Stimulated activated CD4-positive, alpha-beta T cell treated with anti-CD3 and anti-CD28 coated beads, Interleukin-2, amount 100 ng/mL, for 4 hours (primary cell): ENCODE measurements at regions not wholly inside any gene's neighbourhood (a gene's known extent, or its start where the extent isn't known, plus 50 kb on each side); places are given as distances from the start of the nearest gene placed in this dataset.
"Not testable (repeated sequence)": the region's sequence is repeated elsewhere in the genome, so short reads cannot be mapped to it uniquely, and the experiment has no call there.

Experiments used
- DNase-seq: peaks from one replicate; pipeline ENCODE4 v3.0.0-alpha.2; 2020; ENCODE audit warnings: low read depth

DNA sequence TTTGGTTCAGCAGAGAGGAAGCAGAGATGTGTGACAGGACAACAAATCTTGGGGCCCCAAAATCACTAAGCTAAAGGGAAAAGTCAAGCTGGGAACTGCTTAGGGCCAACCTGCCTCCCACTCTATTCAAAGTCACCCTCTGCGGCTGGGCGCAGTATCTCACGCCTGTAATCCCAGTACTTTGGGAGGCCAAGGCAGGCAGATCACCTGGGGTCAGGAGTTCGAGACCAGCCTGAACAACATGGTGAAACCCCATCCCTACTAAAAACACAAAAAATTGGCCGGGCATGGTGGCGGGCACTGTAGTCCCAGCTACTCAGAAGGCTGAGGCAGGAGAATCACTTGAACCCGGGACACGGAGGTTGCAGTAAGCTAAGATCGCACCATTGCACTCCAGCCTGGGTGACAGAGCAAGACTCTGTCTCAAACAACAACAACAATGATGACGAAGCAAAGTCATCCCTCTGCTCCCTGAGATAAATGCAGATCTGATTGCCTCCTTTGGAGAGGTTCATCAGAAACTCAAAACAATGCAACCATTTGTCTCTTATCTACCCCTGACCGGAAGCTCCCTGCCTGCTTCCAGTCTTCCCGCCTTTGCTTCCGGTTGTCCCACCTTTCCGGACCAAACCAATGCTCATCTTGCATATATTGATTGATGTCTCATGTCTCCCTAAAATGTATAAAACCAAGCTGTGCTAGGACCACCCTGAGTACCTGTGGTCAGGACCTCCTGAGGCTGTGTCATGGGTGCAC, 136.4 kb upstream of the AFDN start:
- not testable (repeated sequence) for DNase-seq

DNA sequence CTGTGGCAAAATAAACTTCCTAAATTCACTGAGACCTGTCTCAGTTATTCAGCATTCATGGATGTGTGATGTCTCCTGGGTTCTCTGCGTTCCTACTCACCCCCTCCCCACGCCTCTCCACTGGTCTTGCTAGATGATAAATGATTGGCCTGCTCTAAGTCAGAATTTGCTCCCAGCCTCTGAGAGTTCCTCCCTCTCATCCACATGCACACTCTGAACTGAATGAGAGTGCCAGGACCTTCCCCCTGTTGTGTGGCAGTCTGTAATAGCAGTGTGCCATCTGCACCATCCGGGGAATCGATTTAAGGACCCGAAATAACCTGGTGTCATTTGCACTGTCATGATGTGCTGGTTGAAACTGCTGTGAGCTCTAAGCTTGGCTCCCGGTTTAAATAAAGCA, 135.8 kb upstream of the AFDN start:
- DNase-seq = no peak

DNA sequence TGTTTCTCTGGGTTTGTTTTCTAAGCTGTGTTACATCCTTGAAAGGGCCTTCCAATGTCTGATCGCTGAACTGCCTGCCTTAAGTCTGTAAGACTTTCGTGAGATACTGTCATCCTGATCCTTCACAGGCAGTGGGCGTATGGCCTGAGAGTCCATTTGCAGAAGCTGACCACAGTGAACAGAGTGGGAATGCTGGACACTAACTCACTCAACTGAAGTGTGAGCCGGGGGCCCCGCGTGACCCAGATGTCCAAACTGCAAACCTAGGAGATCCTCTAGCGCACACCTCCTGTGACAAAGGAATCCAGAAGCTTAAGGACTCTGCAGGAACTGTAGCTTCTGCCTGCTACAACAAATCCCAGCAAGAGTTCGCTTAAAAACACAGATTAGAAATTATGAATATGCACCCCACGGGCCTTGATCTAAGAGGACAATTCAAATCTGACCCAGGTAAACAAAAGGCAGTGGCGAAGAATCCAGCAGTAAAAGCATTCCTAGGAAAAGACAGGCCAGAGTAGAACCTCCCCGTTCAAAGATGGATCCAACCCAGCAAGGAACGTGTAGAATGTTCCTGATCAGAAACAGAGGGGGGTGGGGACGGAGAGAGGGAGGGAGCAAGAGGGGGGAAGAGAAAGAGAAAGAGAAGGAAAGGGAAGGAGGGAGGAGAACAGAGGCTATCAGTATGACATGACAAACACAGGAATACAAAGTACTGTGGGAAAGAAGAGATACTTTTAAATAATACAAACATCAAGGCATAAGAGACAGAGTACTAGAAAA, 135.0 kb upstream of the AFDN start:
- DNase-seq = no peak

DNA sequence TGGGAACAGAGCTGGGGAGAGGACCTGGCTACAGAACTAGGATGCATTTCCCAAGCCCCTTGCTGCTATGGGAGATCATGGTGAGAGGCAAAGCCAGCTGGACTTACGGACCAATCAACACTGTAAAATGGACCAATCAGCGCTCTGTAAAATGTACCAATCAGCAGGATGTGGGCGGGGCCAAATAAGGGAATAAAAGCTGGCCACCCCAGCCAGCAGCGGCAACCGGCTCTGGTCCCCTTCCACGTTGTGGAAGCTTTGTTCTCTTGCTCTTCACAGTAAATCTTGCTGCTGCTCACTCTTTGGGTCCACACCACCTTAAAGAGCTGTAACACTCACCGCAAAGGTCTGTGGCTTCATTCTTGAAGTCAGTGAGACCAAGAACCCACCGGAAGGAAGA, 133.2 kb upstream of the AFDN start:
- DNase-seq = not testable (repeated sequence)

DNA sequence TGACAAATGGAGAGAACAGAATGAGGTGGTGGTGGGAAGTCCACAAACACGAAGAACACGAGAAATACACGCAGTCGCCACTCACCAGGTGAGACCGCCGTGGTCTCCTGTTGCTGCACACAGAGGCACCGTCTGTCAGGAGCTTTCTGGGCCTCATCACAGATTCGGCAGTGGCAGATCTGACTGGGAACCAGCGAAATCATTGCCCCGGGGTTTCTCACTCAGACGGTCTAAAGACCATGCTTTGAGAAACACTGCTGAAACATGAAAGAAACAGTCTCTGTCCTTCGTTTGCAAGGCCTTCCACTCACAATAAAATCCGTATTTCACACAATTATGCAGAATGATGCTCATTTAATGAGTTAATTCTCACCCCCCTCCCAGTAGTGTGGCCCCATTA, 130.9 kb upstream of the AFDN start:
- no peak for DNase-seq

DNA sequence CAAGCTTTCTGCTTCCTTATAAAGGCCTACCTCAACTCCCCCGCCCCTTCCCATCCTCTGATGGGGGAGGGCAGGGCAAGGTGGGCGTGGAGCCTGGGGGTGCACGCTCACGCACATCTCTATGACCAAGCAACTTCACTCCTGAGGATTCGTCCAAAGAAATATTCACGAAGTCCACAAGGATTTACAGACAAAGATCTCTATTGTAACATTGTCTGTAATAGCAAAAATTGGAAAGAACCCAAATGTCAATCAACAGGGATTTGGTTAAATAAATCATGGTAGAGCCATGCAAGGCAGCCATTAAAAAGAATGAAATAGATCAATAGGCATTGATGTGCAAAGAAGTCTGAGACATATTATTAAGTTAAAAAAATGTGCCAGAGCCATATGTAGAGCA, 130.4 kb upstream of the AFDN start:
- DNase-seq = no peak

DNA sequence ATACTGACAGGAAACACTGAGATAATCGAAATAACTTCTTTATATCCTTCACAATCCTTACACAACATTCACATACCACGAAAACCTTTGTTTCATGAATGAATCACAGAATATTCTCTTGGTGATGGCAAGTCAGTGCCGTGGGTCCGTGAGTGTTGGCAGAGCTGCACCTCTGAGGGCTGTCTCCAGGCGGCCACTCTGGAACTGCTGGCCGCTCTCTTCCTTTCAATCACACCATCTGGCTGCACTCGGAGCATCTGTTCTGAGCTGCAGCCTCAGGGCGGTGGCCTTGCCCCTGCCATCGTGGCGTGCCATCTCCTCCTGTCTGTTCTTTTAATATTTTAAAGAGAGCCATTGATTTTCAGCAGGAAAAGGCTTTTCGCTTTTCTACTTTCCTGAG, 129.4 kb upstream of the AFDN start:
- DNase-seq = no peak

DNA sequence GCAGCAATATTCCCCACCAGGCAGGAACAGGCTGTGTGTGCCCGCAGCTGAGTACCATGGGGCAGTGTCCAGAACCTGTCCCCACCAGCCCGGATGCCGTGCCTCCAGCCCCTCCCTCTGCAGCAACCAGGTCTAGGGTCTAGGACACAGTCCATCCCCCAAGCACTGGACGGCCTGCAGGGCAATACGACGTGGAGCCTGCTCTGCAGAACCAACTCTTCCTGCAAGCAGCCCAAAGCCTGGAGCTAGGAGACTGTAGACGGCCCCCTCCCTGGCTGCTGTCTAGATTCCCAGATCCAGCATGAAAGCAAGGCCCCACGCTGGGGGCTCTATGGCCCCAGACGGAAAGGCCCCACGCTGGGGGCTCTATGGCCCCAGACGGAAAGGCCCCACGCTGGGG, 128.2 kb upstream of the AFDN start:
- DNase-seq = no peak

DNA sequence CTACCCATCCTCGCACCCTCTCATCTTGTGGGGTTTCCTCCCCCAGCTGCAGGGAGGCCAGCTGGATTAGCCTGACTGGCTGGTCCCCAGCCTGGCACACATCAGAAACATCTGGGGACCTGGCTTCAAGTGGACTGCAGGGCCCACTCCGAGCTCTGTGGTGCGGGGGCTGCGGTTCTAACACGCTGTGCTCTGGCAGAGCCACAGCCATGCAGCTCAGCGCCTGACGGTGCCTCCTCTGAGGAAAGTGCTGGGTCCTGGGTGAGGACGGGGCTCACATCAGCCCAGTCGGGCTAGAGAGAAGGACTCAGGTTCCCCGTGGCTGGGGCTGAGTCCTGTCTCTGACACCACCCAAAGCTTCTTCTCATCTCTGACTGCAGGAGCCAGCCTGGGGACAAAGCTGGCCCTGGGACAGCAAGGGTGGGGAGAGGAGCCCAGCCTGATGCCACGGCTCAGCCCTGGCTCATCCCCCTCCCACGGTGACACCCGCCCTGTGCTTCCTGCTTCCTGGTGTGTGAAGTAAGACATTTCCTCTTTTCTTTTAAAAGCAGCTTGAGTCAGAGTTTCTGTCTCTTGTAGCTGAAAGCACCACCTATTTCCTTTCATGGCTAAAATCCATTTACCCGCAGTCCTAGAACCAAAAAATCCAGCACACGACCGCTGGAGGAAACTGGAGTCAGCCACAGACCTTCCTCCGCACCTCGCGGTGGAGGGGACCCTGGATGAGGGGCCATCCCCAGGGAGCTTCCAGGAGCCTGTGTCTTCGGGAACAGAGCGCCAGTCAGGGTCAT, 127.4 kb upstream of the AFDN start:
- peak; percentile 63 for DNase-seq

DNA sequence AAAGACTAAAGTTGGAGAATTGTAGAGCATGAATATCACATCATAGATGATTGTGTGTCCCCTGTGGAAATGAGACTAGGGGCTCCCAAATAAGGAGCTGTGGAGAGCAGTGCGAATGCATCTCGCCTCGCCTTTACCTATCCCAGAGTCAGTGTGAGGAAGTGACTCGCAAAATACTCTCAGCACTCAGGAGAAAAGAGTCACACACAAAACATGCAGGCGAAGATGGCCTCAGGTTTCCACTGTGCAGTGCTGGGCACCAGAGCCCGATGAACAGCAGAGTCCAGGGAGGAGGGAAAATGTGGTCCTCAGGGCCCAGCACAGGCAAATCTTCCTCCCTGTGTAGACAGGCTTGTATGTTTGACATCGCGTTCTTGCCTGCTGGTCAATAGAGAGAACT, 126.5 kb upstream of the AFDN start:
- no peak for DNase-seq

DNA sequence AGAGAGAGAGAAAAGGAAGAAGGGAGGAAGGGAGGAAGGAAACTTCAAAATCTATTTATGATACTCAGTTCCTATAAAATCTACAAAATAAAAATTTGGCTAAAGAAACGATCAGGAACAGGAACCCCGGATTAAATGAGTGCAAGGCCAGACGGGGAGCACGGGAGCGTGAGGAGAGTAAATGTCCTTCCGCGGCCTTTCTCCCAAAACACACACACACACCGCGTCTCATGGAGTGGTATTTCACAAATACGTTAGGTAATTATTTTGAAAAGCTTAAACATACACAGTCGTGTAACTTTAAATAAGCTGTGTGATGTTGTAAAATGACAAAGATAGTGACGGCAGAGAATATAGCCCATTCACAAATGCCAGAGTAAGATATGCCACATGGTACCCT, 125.7 kb upstream of the AFDN start:
- DNase-seq = no peak

DNA sequence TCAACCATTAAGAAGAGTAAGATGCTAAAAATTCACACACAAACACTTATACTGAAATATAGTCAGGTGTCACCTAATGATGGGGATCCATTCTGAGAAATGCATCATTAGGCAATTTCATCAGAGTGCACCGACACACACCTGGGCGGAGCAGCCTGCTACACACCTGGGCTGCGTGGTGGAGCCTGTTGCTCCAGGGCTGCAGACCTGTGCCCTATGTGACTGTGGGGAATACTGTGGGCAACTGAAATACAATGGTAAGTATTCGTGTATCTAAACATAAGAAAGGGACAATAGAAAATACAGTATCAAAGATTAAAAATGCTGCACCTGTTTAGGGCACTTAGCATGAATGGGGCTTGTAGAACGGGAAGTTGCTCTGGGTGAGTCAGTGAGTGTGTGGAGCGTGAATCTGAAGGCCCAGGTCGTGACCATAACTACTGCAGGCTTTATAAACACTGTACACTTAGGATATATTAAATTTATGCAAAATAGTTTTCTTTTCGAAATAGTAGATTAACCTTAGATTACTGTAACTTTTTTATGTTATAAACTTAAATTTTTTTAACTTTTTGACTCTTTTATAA, 124.4 kb upstream of the AFDN start:
- no peak for DNase-seq

DNA sequence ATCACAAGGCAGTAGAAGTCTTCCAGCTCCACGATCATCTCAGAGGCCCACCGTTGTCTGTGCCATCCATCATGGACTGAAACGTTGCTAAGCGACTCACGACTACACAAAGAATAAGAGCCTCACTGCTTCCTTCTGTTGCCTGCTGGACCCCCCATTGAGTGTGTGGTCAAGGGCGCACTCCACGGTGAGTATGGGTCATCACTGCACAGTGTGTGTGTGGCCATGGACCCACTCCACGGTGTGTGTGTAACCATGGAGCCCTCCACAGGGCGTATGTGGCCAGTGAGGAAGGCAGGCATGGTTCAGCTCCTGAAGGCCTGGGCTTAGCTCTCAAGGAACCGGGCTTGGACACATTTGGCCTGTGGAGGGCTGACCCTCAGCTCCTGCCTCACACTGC, 123.4 kb upstream of the AFDN start:
- DNase-seq = no peak

DNA sequence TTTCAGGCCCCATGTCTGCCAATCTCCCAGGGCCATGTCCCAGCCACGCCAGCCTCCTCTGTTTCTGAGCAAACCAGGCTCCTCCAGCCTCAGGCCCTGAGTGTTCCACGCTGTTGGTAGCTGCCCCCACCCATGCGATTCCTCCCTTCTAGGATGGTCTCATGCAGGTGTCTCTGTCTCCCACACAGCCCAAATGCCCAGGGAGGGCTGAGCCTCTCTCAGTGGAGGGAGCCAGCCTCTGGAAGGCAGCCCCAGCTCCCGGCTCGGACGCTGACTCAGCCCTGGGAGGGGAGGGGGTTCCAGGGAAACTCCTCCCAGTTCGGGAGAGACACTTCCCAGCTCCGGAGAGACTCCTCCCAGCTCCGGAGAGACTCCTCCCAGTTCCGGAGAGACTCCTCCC, 122.9 kb upstream of the AFDN start:
- no peak for DNase-seq

DNA sequence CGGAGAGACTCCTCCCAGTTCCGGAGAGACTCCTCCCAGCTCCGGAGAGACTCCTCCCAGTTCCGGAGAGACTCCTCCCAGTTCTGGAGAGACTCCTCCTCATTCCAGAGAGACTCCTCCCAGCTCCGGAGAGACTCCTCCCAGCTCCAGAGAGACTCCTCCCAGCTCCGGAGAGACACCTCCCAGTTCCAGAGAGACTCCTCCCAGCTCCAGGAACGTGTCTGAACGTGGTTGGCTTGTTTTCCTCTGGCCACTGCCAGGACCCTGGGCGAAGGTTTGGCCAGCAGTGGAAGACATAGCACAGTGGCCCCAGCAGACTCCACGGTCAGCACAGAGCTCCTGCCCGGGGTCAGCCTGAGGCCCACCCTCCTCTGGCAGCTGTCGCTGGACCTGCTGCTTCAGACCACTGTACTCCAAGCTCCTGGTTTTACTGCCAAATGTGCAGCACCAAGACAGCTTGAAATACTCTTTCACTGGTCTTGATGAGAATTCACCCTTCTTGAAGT, 122.3 kb upstream of the AFDN start:
- no peak for DNase-seq

DNA sequence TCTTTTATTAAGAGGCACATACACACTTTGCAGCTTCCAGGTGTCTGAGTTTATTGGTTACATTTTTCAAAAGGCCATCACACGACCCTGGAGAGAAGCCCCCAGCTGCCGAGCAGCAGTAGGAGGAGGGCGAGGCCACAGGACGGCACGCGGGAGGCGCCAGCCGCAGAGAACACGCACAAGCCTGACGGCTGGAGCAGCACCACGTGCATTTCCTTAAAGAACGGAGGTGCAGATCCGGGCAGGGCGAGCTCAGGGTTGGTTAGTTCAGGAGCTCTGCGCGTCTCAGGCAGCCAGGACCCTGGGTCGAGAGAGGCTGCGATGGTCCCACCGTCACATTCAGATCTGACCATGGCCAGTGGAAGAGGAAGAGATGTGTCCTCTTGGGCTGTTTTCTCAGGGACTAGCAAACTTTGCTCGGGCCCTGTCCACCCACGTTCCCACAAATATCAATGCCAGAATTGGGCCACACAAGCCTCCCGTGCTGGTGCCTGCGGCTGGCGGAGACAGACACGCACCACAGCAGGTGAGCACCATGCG, 121.4 kb upstream of the AFDN start:
- no peak for DNase-seq

DNA sequence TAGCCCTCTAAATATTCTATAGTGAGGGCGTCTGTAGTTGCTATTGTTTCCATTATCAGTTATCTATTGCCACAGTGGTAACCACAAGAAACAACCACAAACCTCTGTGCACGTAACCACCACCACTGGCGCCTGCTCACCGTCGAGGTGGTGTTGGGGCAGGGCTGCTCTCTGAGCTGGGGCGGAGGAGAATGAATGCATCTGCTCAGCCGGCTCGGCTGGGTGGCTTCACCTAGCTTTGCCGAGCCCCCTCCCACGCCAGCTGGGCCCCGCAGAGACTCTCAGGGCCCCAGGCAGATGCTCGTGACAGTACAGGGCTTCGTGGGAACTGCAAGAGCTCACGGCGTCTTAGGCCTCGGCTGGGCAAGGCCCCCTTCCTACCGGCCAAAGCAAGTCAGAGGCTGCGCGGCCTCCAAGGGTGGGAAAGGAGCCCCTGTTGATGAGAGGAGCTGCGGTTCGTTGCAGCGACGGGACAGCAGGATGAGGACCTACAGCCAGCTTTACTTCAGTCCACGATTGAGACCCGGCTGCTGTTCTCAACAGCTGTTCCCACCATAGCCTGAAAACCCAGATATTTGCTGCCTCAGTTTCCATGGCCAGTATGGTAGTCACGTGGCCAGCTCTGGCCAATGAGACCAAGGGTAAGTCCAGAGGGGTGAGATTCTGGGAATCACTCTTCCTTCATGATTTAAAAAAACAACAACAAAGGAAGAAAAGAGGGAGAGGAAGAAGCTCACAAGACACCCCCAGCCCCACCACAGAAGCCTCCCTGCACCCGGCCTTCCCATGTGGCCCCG, 120.2 kb upstream of the AFDN start:
- DNase-seq = peak; percentile 68

DNA sequence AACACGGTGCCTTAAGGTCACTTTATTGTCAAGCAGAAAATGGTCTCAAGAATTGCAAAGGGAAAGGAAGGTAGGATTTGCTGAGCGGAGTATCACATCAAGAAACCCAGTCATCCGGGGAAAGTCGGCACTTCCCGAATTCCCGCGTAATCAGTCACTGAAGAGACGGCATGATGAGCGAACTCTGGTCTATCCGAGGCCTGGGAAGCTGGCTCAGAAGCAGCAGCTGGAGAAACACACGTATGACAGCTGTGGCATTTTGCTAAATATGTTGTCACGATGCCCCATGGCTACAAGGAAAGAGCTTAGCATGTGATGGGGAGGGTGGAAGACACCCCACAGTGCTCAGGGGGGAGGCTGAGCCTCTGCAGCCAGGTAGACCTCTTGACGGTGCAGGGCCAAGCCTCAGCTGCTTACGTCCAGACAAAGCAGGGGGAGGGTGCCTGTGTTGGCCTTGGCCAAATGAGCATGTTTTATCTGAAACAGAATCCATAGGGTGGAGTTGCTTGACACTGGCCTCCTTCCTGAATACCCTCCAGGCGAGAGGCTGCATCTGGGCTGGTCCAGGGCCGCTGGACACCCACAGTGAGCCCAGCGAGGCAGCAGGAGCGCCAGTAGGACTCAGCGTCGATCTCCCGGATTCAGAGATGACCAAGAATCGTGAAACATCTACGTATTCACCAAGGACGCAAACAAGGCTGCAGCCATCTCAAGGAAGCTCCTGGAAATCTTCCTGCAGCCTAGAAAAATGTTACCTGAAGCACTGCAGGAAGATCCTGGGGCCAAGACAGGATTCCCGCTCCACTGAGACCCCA, 118.8 kb upstream of the AFDN start:
- no peak for DNase-seq

DNA sequence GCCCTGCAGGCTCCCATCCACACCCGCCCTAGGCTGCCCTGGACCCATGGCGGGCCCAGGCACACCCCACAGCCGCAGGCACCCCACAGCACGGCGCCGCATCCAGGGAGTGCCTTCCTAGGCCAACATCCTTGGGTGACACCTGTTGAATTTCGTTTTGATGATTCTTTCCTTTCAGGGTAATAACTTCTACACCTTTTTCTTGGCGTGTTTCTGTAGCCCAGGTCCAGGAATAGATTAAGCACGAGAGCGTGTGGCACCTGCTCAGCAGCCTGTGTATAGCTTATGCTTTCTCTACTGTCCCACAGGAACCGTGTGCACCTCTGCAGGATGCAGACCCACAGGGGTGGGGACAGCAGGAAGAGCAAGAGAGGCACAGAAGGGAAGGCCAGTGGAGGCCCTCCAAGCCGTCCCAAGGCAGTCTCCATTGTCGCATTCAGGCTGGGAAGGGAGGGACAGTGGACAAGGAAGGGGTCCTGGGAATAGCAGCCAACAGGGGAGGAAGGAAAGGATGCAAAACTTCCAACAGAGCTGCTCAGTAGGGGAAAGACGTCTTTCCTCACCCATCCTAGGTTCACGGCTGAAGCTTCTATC, 118.1 kb upstream of the AFDN start:
- DNase-seq = no peak

DNA sequence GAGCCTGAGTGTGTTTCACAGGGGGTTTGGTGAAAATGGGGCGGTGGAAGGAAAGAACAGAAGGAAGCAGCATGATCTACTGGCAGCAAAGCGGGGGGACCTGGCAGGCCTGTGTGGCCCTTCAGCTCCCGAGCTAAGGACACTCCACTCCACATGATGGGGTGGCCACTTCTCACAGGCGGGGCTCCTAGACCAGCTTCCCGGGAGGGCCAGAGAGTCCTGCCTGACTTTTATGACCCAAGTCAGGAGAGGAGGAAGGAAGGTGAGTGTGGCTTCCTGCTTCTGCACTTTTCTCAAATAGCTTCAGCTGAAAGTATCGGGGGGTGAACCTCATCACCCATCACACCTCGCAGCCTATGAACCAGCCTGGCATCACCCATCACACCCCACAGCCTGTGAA, 117.5 kb upstream of the AFDN start:
- DNase-seq = no peak
